ENCODE measurements at regions not wholly inside any gene's neighbourhood (a gene's known extent, or its start where the extent isn't known, plus 50 kb on each side); places are given as distances from the start of the nearest gene placed in this dataset.

- peak overlapping the region; percentile 55 for H2AFZ ChIP-seq (ENCODE audit: low read length)
- no peak overlapping the region for H2AK5ac ChIP-seq (ENCODE audit: low read depth, low read length)
- H3K9ac ChIP-seq (ENCODE audit: low read depth, low read length, poor library complexity) = no peak overlapping the region
- no peak overlapping the region for H2BK15ac ChIP-seq (ENCODE audit: low read length)
- no peak overlapping the region for H3K4me2 ChIP-seq (ENCODE audit: insufficient read depth, low read length, poor library complexity, severe bottlenecking)
- no CpG with 5 or more reads among the region's 15 CpGs for WGBS, 2 donors (ENCODE audit: extremely low coverage in 2 of 2, insufficient read length in 2 of 2, insufficient replicate concordance in 1 of 2)
- H3K79me1 ChIP-seq (ENCODE audit: low read depth, low read length) = no peaks in the 10 kb centered on the region
- DNase-seq (ENCODE audit: low spot score) = no peak
- H4K8ac ChIP-seq (ENCODE audit: low read depth, low read length) = no peak overlapping the region
- no peaks in the 10 kb centered on the region for H3K27me3 ChIP-seq (ENCODE audit: control insufficient read depth in 3 of 3, insufficient read depth in 3 of 3, low read depth in 1 of 3, low read length in 3 of 3)
- no peak overlapping the region for H4K91ac ChIP-seq (ENCODE audit: low read depth, low read length, poor library complexity)
- H2BK12ac ChIP-seq (ENCODE audit: low read length) = no peak overlapping the region
- H2BK120ac ChIP-seq (ENCODE audit: low read depth, low read length) = no peak overlapping the region
- H3K4me1 ChIP-seq (ENCODE audit: control insufficient read depth in 2 of 2, insufficient read depth in 1 of 2, low read depth in 1 of 2, low read length in 2 of 2) = no peaks in the 10 kb centered on the region
- no peak overlapping the region for H3K4ac ChIP-seq (ENCODE audit: low read length)
- H3K9me3 ChIP-seq (replicated peaks in 1 of 2; ENCODE audit: control insufficient read depth in 2 of 2, insufficient read depth in 1 of 2, low read depth in 1 of 2, low read length in 2 of 2) = no peaks in the 10 kb centered on the region
- H3K18ac ChIP-seq (ENCODE audit: low read length) = peak overlapping the region; percentile 46
- no peak overlapping the region for H2BK5ac ChIP-seq (ENCODE audit: low read length)
- peak overlapping the region in 1 of 2 donors; percentile 53 for H3K4me3 ChIP-seq (ENCODE audit: low read length in 2 of 2)
- H3K23ac ChIP-seq (ENCODE audit: low read depth, low read length, poor library complexity) = no peak overlapping the region
- H3K14ac ChIP-seq (ENCODE audit: low read length) = no peak overlapping the region
- H3K27ac ChIP-seq (replicated peaks; ENCODE audit: low read length) = no peak overlapping the region
- no peaks in the 10 kb centered on the region for H3K36me3 ChIP-seq (replicated peaks in 1 of 2; ENCODE audit: control insufficient read depth in 2 of 2, insufficient read depth in 2 of 2, low read length in 2 of 2)
Measured at GRCh38 chr9:14437354-14438231, 123.7 kb upstream of the NFIB start.

GRCh38 chr9:14435871-14436270 lies 121.9 kb upstream of the NFIB start:
- H3K14ac ChIP-seq (ENCODE audit: low read length) = no peak overlapping the region
- no peak overlapping the region for H3K23ac ChIP-seq (ENCODE audit: low read depth, low read length, poor library complexity)
- no CpG with 5 or more reads among the region's 2 CpGs for WGBS, 2 donors (ENCODE audit: extremely low coverage in 2 of 2, insufficient read length in 2 of 2, insufficient replicate concordance in 1 of 2)
- H4K91ac ChIP-seq (ENCODE audit: low read depth, low read length, poor library complexity) = no peak overlapping the region
- H3K4me3 ChIP-seq (ENCODE audit: low read length in 2 of 2) = no peak overlapping the region
- no peak overlapping the region for H2BK12ac ChIP-seq (ENCODE audit: low read length)
- no peak overlapping the region for H3K27ac ChIP-seq (replicated peaks; ENCODE audit: low read length)
- no peak overlapping the region for H2AK5ac ChIP-seq (ENCODE audit: low read depth, low read length)
- H3K79me1 ChIP-seq (ENCODE audit: low read depth, low read length) = no peaks in the 10 kb centered on the region
- H2AFZ ChIP-seq (ENCODE audit: low read length) = no peak overlapping the region
- H3K36me3 ChIP-seq (replicated peaks in 1 of 2; ENCODE audit: control insufficient read depth in 2 of 2, insufficient read depth in 2 of 2, low read length in 2 of 2) = no peaks in the 10 kb centered on the region
- no peak overlapping the region for H4K8ac ChIP-seq (ENCODE audit: low read depth, low read length)
- H3K4ac ChIP-seq (ENCODE audit: low read length) = no peak overlapping the region
- no peak for DNase-seq (ENCODE audit: low spot score)
- H2BK5ac ChIP-seq (ENCODE audit: low read length) = no peak overlapping the region
- no peak overlapping the region for H3K4me2 ChIP-seq (ENCODE audit: insufficient read depth, low read length, poor library complexity, severe bottlenecking)
- no peak overlapping the region for H2BK15ac ChIP-seq (ENCODE audit: low read length)
- no peaks in the 10 kb centered on the region for H3K27me3 ChIP-seq (ENCODE audit: control insufficient read depth in 3 of 3, insufficient read depth in 3 of 3, low read depth in 1 of 3, low read length in 3 of 3)
- no peak overlapping the region for H2BK120ac ChIP-seq (ENCODE audit: low read depth, low read length)
- H3K4me1 ChIP-seq (ENCODE audit: control insufficient read depth in 2 of 2, insufficient read depth in 1 of 2, low read depth in 1 of 2, low read length in 2 of 2) = no peaks in the 10 kb centered on the region
- peaks cover 0 to 2% of the 10 kb centered on the region in 2 donors for H3K9me3 ChIP-seq (replicated peaks in 1 of 2; ENCODE audit: control insufficient read depth in 2 of 2, insufficient read depth in 1 of 2, low read depth in 1 of 2, low read length in 2 of 2)
- no peak overlapping the region for H3K9ac ChIP-seq (ENCODE audit: low read depth, low read length, poor library complexity)
- H3K18ac ChIP-seq (ENCODE audit: low read length) = no peak overlapping the region

- WGBS, 2 donors (ENCODE audit: extremely low coverage in 2 of 2, insufficient read length in 2 of 2, insufficient replicate concordance in 1 of 2) = no CpG with 5 or more reads among the region's 2 CpGs
- H3K4me3 ChIP-seq (ENCODE audit: low read length in 2 of 2) = no peak overlapping the region
- DNase-seq (ENCODE audit: low spot score) = no peak
- no peak overlapping the region for H3K9ac ChIP-seq (ENCODE audit: low read depth, low read length, poor library complexity)
- H3K79me1 ChIP-seq (ENCODE audit: low read depth, low read length) = no peaks in the 10 kb centered on the region
- no peak overlapping the region for H3K18ac ChIP-seq (ENCODE audit: low read length)
- H4K91ac ChIP-seq (ENCODE audit: low read depth, low read length, poor library complexity) = no peak overlapping the region
- H3K27ac ChIP-seq (replicated peaks; ENCODE audit: low read length) = no peak overlapping the region
- H3K4ac ChIP-seq (ENCODE audit: low read length) = no peak overlapping the region
- no peak overlapping the region for H2AFZ ChIP-seq (ENCODE audit: low read length)
- no peak overlapping the region for H3K4me2 ChIP-seq (ENCODE audit: insufficient read depth, low read length, poor library complexity, severe bottlenecking)
- no peak overlapping the region for H2BK5ac ChIP-seq (ENCODE audit: low read length)
- H3K36me3 ChIP-seq (replicated peaks in 1 of 2; ENCODE audit: control insufficient read depth in 2 of 2, insufficient read depth in 2 of 2, low read length in 2 of 2) = no peaks in the 10 kb centered on the region
- H3K9me3 ChIP-seq (replicated peaks in 1 of 2; ENCODE audit: control insufficient read depth in 2 of 2, insufficient read depth in 1 of 2, low read depth in 1 of 2, low read length in 2 of 2) = peaks cover 0 to 2% of the 10 kb centered on the region in 2 donors
- no peak overlapping the region for H2BK120ac ChIP-seq (ENCODE audit: low read depth, low read length)
- H4K8ac ChIP-seq (ENCODE audit: low read depth, low read length) = no peak overlapping the region
- no peak overlapping the region for H2BK15ac ChIP-seq (ENCODE audit: low read length)
- H3K27me3 ChIP-seq (ENCODE audit: control insufficient read depth in 3 of 3, insufficient read depth in 3 of 3, low read depth in 1 of 3, low read length in 3 of 3) = no peaks in the 10 kb centered on the region
- no peak overlapping the region for H3K14ac ChIP-seq (ENCODE audit: low read length)
- no peak overlapping the region for H2BK12ac ChIP-seq (ENCODE audit: low read length)
- H3K4me1 ChIP-seq (ENCODE audit: control insufficient read depth in 2 of 2, insufficient read depth in 1 of 2, low read depth in 1 of 2, low read length in 2 of 2) = no peaks in the 10 kb centered on the region
- no peak overlapping the region for H3K23ac ChIP-seq (ENCODE audit: low read depth, low read length, poor library complexity)
- no peak overlapping the region for H2AK5ac ChIP-seq (ENCODE audit: low read depth, low read length)
Measured at GRCh38 chr9:14434971-14435718, 121.2 kb upstream of the NFIB start.

- Histone ChIP-seq H2BK15ac (ENCODE audit: low read length) (no peak overlapping the region), H3K4me2 (ENCODE audit: insufficient read depth, low read length, poor library complexity, severe bottlenecking) (no peak overlapping the region), H3K36me3 (replicated peaks in 1 of 2; ENCODE audit: control insufficient read depth in 2 of 2, insufficient read depth in 2 of 2, low read length in 2 of 2) (no peaks in the 10 kb centered on the region), H3K79me1 (ENCODE audit: low read depth, low read length) (no peaks in the 10 kb centered on the region), H3K23ac (ENCODE audit: low read depth, low read length, poor library complexity) (no peak overlapping the region), H3K4me3 (ENCODE audit: low read length in 2 of 2) (no peak overlapping the region), H3K14ac (ENCODE audit: low read length) (no peak overlapping the region), H4K8ac (ENCODE audit: low read depth, low read length) (no peak overlapping the region), H2AFZ (ENCODE audit: low read length) (peak overlapping the region; percentile 27), H4K91ac (ENCODE audit: low read depth, low read length, poor library complexity) (no peak overlapping the region), H2AK5ac (ENCODE audit: low read depth, low read length) (no peak overlapping the region), H3K27ac (replicated peaks; ENCODE audit: low read length) (no peak overlapping the region), H3K27me3 (ENCODE audit: control insufficient read depth in 3 of 3, insufficient read depth in 3 of 3, low read depth in 1 of 3, low read length in 3 of 3) (no peaks in the 10 kb centered on the region), H2BK120ac (ENCODE audit: low read depth, low read length) (no peak overlapping the region), H2BK5ac (ENCODE audit: low read length) (no peak overlapping the region), H3K9ac (ENCODE audit: low read depth, low read length, poor library complexity) (no peak overlapping the region), H3K4ac (ENCODE audit: low read length) (no peak overlapping the region), H3K4me1 (ENCODE audit: control insufficient read depth in 2 of 2, insufficient read depth in 1 of 2, low read depth in 1 of 2, low read length in 2 of 2) (no peaks in the 10 kb centered on the region), H3K18ac (ENCODE audit: low read length) (no peak overlapping the region), H2BK12ac (ENCODE audit: low read length) (no peak overlapping the region), H3K9me3 (replicated peaks in 1 of 2; ENCODE audit: control insufficient read depth in 2 of 2, insufficient read depth in 1 of 2, low read depth in 1 of 2, low read length in 2 of 2) (peaks cover 0 to 2% of the 10 kb centered on the region in 2 donors)
- DNase-seq (ENCODE audit: low spot score) = no peak
Measured at GRCh38 chr9:14434158-14434504, 120.2 kb upstream of the NFIB start.
